IMR-90 (cell line): ENCODE measurements at regions not wholly inside any gene's neighbourhood (a gene's known extent, or its start where the extent isn't known, plus 50 kb on each side); places are given as distances from the start of the nearest gene placed in this dataset.

Experiments
- ATAC-seq: fragments of 200-7000 bp; cut with Tn5 transposase; 2 replicates; pipeline ENCODE4 v1.9.1; 2020; ENCODE audit warnings: low read depth, mild to moderate bottlenecking, moderate library complexity
- BruUV-seq: library from RNA; stranded (reverse); fragments of 400-500 nt; replicated peaks from 2 replicates; lab custom pipeline; 2021; lab: Mats Ljungman, UMichigan
- CTCF ChIA-PET: fragments of 300-600 bp; formaldehyde crosslinking; extraction: SDS; loops from one replicate; lab custom pipeline; 2021; ENCODE audit warnings: antibody characterized with exemption; lab: Yijun Ruan, JAX
- POLR2A ChIA-PET: fragments of 300-600 bp; sonication (Branson Sonifier 250); formaldehyde crosslinking; loops from one replicate; lab custom pipeline; 2022; ENCODE audit warnings: antibody characterized with exemption; ENCODE audit not compliant: unreplicated experiment; lab: Charles Lee
- DNase-seq: peaks from one replicate; pipeline ENCODE4 v3.0.0; 2013
- H2AFZ ChIP-seq: replicated peaks from 2 replicates; pipeline ENCODE3; 2013; ENCODE audit warnings: low read length, mild to moderate bottlenecking; ENCODE audit not compliant: poor library complexity
- H2AK5ac ChIP-seq: 2 replicates; pipeline ENCODE4 v1.6.1; 2013; ENCODE audit warnings: low read depth, low read length, inconsistent platforms
- H2AK9ac ChIP-seq: replicated peaks from 2 replicates; pipeline ENCODE3; 2013; ENCODE audit warnings: mild to moderate bottlenecking, low read depth, low read length, moderate library complexity; ENCODE audit not compliant: poor library complexity
- H2BK120ac ChIP-seq: 2 replicates; pipeline ENCODE4 v1.6.1; 2013; ENCODE audit warnings: low read depth, low read length, inconsistent platforms
- H2BK15ac ChIP-seq: 3 replicates; pipeline ENCODE4 v1.6.1; 2013; ENCODE audit warnings: low read depth, low read length, inconsistent platforms
- H2BK20ac ChIP-seq: 2 replicates; pipeline ENCODE4 v1.6.1; 2013; ENCODE audit warnings: low read depth, mild to moderate bottlenecking, inconsistent platforms, low read length, moderate library complexity
- H2BK5ac ChIP-seq: 2 replicates; pipeline ENCODE4 v1.6.1; 2013; ENCODE audit warnings: mild to moderate bottlenecking, low read depth, low read length, inconsistent platforms; ENCODE audit not compliant: poor library complexity, severe bottlenecking
- H3K14ac ChIP-seq: replicated peaks from 2 replicates; pipeline ENCODE4 v1.6.1; 2013; ENCODE audit warnings: low read depth, low read length, inconsistent platforms
- H3K18ac ChIP-seq: 2 replicates; pipeline ENCODE4 v1.6.1; 2013; ENCODE audit warnings: low read depth, low read length, control low read depth
- H3K23ac ChIP-seq: 2 replicates; pipeline ENCODE4 v1.6.1; 2013; ENCODE audit warnings: low read depth, low read length, inconsistent platforms
- H3K27ac ChIP-seq: 2 replicates; pipeline ENCODE4 v1.5.1; 2013; ENCODE audit warnings: mild to moderate bottlenecking, control low read depth, low read length; ENCODE audit not compliant: insufficient read depth
- H3K27me3 ChIP-seq: 2 replicates; pipeline ENCODE4 v1.6.1; 2013; ENCODE audit warnings: low read length; ENCODE audit not compliant: control insufficient read depth, insufficient read depth
- H3K36me3 ChIP-seq: 2 replicates; pipeline ENCODE4 v1.6.1; 2013; ENCODE audit warnings: low read length, mixed read lengths; ENCODE audit not compliant: control insufficient read depth, insufficient read depth
- H3K4ac ChIP-seq: 2 replicates; pipeline ENCODE4 v1.6.1; 2013; ENCODE audit warnings: low read depth, low read length, inconsistent platforms
- H3K4me1 ChIP-seq: 2 replicates; pipeline ENCODE4 v1.6.1; 2013; ENCODE audit warnings: low read length, mixed read lengths; ENCODE audit not compliant: control insufficient read depth, insufficient read depth
- H3K4me2 ChIP-seq: 2 replicates; pipeline ENCODE4 v1.6.1; 2013; ENCODE audit warnings: low read depth, mild to moderate bottlenecking, control low read depth, low read length, moderate library complexity
- H3K4me3 ChIP-seq: 2 replicates; pipeline ENCODE4 v1.5.1; 2013; ENCODE audit warnings: low read depth, mild to moderate bottlenecking, control low read depth, low read length, moderate library complexity; ENCODE audit not compliant: insufficient read depth
- H3K56ac ChIP-seq: 2 replicates; pipeline ENCODE4 v1.6.1; 2013; ENCODE audit warnings: low read length, inconsistent platforms; ENCODE audit not compliant: insufficient read depth; ENCODE audit errors: extremely low read depth
- H3K79me1 ChIP-seq, 2 experiments: 2 replicates each; pipeline ENCODE4 v1.6.1; 2013; ENCODE audit warnings: low read length in 2 of 2, inconsistent platforms in 1 of 2, low read depth in 1 of 2
- H3K9ac ChIP-seq: 2 replicates; pipeline ENCODE4 v1.6.1; 2013; ENCODE audit warnings: low read depth, low read length, control low read depth
- H3K9me1 ChIP-seq: 2 replicates; pipeline ENCODE4 v1.6.1; 2013; ENCODE audit warnings: low read length, inconsistent platforms; ENCODE audit not compliant: insufficient read depth
- H3K9me3 ChIP-seq: 2 replicates; pipeline ENCODE4 v1.6.1; 2013; ENCODE audit warnings: low read length; ENCODE audit not compliant: control insufficient read depth, insufficient read depth
- H4K20me1 ChIP-seq: 2 replicates; pipeline ENCODE4 v1.6.1; 2013; ENCODE audit warnings: low read length, inconsistent platforms; ENCODE audit not compliant: insufficient read depth
- H4K5ac ChIP-seq: 2 replicates; pipeline ENCODE4 v1.6.1; 2013; ENCODE audit warnings: mild to moderate bottlenecking, low read depth, low read length, control low read depth
- H4K8ac ChIP-seq, 2 experiments: 2 replicates each; pipeline ENCODE4 v1.6.1; 2013; ENCODE audit warnings: low read depth in 2 of 2, low read length in 2 of 2, control low read depth in 1 of 2, inconsistent platforms in 1 of 2
- H4K91ac ChIP-seq: 2 replicates; pipeline ENCODE4 v1.6.1; 2013; ENCODE audit warnings: low read depth, low read length, inconsistent platforms; ENCODE audit not compliant: insufficient read depth
- BHLHE40 ChIP-seq: fragments of 150-350 bp; IDR thresholded peaks from 2 replicates; pipeline ENCODE4 v1.6.1; 2016; ENCODE audit warnings: mild to moderate bottlenecking, low read depth, low read length
- CEBPB ChIP-seq: IDR thresholded peaks from 2 replicates; pipeline ENCODE4 v1.6.1; 2012; ENCODE audit warnings: low read depth, low read length, improper control_type of control experiment
- CHD1 ChIP-seq: IDR thresholded peaks from 2 replicates; pipeline ENCODE4 v1.6.1; 2012; ENCODE audit warnings: low read depth, low read length, improper control_type of control experiment
- CTCF ChIP-seq: conservative IDR thresholded peaks from 2 replicates; pipeline ENCODE4 v1.5.1; 2012; ENCODE audit warnings: mild to moderate bottlenecking, low read depth, low read length, improper control_type of control experiment
- ELK1 ChIP-seq: fragments of 150-350 bp; IDR thresholded peaks from 2 replicates; pipeline ENCODE4 v1.6.1; 2016; ENCODE audit warnings: low read depth, mild to moderate bottlenecking, low read length, moderate library complexity, borderline replicate concordance
- FOS ChIP-seq: fragments of 150-350 bp; IDR thresholded peaks from 2 replicates; pipeline ENCODE4 v1.6.1; 2016; ENCODE audit warnings: low read depth, low read length
- MAFK ChIP-seq: IDR thresholded peaks from 2 replicates; pipeline ENCODE4 v1.6.1; 2012; ENCODE audit warnings: low read depth, low read length, improper control_type of control experiment
- MAZ ChIP-seq: IDR thresholded peaks from 2 replicates; pipeline ENCODE4 v1.6.1; 2012; ENCODE audit warnings: low read depth, mild to moderate bottlenecking, low read length, improper control_type of control experiment, moderate library complexity, borderline replicate concordance
- MXI1 ChIP-seq: IDR thresholded peaks from 2 replicates; pipeline ENCODE4 v1.6.1; 2012; ENCODE audit warnings: low read depth, mild to moderate bottlenecking, low read length, moderate library complexity, borderline replicate concordance
- NFE2L2 ChIP-seq: fragments of 150-350 bp; IDR thresholded peaks from 2 replicates; pipeline ENCODE4 v1.6.1; 2016; ENCODE audit warnings: low read depth, mild to moderate bottlenecking, low read length
- POLR2A ChIP-seq: IDR thresholded peaks from 2 replicates; pipeline ENCODE4 v1.6.1; 2012; ENCODE audit warnings: mild to moderate bottlenecking, low read depth, low read length
- RAD21 ChIP-seq: IDR thresholded peaks from 2 replicates; pipeline ENCODE4 v1.6.1; 2012; ENCODE audit warnings: low read length, improper control_type of control experiment
- RCOR1 ChIP-seq: IDR thresholded peaks from 2 replicates; pipeline ENCODE4 v1.6.1; 2012; ENCODE audit warnings: mild to moderate bottlenecking, low read length, improper control_type of control experiment; ENCODE audit not compliant: insufficient replicate concordance
- RFX5 ChIP-seq: IDR thresholded peaks from 2 replicates; pipeline ENCODE4 v1.8.0; 2012; ENCODE audit warnings: low read depth, mild to moderate bottlenecking, low read length, moderate library complexity
- SMC3 ChIP-seq: fragments of 150-350 bp; IDR thresholded peaks from 2 replicates; pipeline ENCODE4 v1.6.1; 2016; ENCODE audit warnings: low read depth, mild to moderate bottlenecking, antibody characterized with exemption, low read length, moderate library complexity
- USF2 ChIP-seq: fragments of 150-350 bp; IDR thresholded peaks from 2 replicates; pipeline ENCODE4 v1.6.1; 2017; ENCODE audit warnings: mild to moderate bottlenecking, antibody characterized with exemption, low read length, low read depth
- WGBS, 2 experiments: methylation state at CpG; one replicate each; pipeline versions ENCODE4 v1.1.5 to v1.1.7; 2013; ENCODE audit warnings: missing lambda C conversion rate in 2 of 2; ENCODE audit not compliant: insufficient read length in 1 of 2; ENCODE audit errors: extremely low coverage in 2 of 2; 5-methylcytosine and 5-hydroxymethylcytosine counted together
- dilution Hi-C: fragments of 300-500 bp; cut with HindIII; formaldehyde crosslinking; loops from one replicate; pipeline ENCODE4 v1.14.3; 2018; ENCODE audit warnings: low sequenced_read_pairs; ENCODE audit not compliant: unreplicated experiment
- in situ Hi-C: fragments of 300-500 bp; cut with MboI; formaldehyde crosslinking; loops from 3 replicates; pipeline ENCODE4 v1.14.3; 2019; ENCODE audit warnings: low sequenced_read_pairs, inconsistent platforms, mixed read lengths
- intact Hi-C: fragments of 100-400 bp; cut with micrococcal nuclease; formaldehyde crosslinking; loops from 2 replicates; pipeline ENCODE4 v1.10.0; 2022

GRCh38 chr4:26031704-26032103 is 117.7 kb downstream of the SMIM20 start:
- Histone ChIP-seq H2BK5ac (peak overlapping the region; percentile 71), H4K91ac (peak overlapping the region; percentile 39), H3K79me1 (no peaks in the 10 kb centered on the region), H3K4me3 (no peak overlapping the region), H2AFZ (peak overlapping the region; percentile 14), H2BK120ac (peak overlapping the region; percentile 60), H3K18ac (peak overlapping the region; percentile 58), H3K56ac (no peak overlapping the region), H3K9ac (no peak overlapping the region), H3K23ac (peak overlapping the region; percentile 7; the same call in 1 of the 2 replicates), H3K27ac (peak overlapping the region; percentile 43; the same call in 1 of the 2 replicates), H3K36me3 (no peaks in the 10 kb centered on the region), H3K4ac (peak overlapping the region; percentile 19), H4K8ac (peak overlapping the region; percentile 1 to 64; a peak in 2 of 4 replicates), H2BK15ac (peak overlapping the region; percentile 37; the same call in 2 of the 3 replicates), H3K4me1 (peaks cover 19% of the 10 kb centered on the region), H3K14ac (peak overlapping the region; percentile 60), H2BK20ac (peak overlapping the region; percentile 70), H3K27me3 (no peaks in the 10 kb centered on the region), H2AK9ac (peak overlapping the region; percentile 5), H3K9me1 (peaks cover 7% of the 10 kb centered on the region), H4K5ac (peak overlapping the region; percentile 28), H4K20me1 (no peaks in the 10 kb centered on the region; the same call in 1 of the 2 replicates), H2AK5ac (peak overlapping the region; percentile 59), H3K9me3 (no peaks in the 10 kb centered on the region), H3K4me2 (peak overlapping the region; percentile 16; the same call in 1 of the 2 replicates)
- ATAC-seq: no peak
- no peak for DNase-seq
- POLR2A ChIA-PET: no interaction called here
- dilution Hi-C loops: no loop called here
- CTCF ChIA-PET: interaction anchor here (0.6 kb wide), 1 partner anchor 106 kb away, joined by 3 read pairs; no protein-coding TSS in a partner anchor
- in situ Hi-C loops: no loop called here
- no TSS peak for BruUV-seq
- WGBS, 2 experiments: no CpG with 5 or more reads among the region's 4 CpGs
- intact Hi-C loops: loop anchor here (1.0 to 5.0 kb wide), 2 partner anchors 111 to 289 kb away; no protein-coding TSS in a partner anchor
- TF ChIP-seq CEBPB: no peak
- TF ChIP-seq FOS: no peak
- no peak for TF ChIP-seq BHLHE40
- TF ChIP-seq RAD21: no peak
- no peak for TF ChIP-seq USF2
- no peak for TF ChIP-seq RFX5
- no peak for TF ChIP-seq RCOR1
- no peak for TF ChIP-seq MAZ
- TF ChIP-seq ELK1: no peak
- TF ChIP-seq NFE2L2: no peak
- TF ChIP-seq POLR2A: no peak
- no peak for TF ChIP-seq MXI1
- TF ChIP-seq CTCF: no peak
- TF ChIP-seq MAFK: no peak
- no peak for TF ChIP-seq SMC3
- no peak for TF ChIP-seq CHD1
